HG03439 (cell line): ENCODE measurements at regions not wholly inside any gene's neighbourhood (a gene's known extent, or its start where the extent isn't known, plus 50 kb on each side); places are given as distances from the start of the nearest gene placed in this dataset.

Source experiments
- ATAC-seq: cut with Tn5 transposase; IDR thresholded peaks from one replicate; pipeline ENCODE4 v1.9.1; 2021; ENCODE audit warnings: mild to moderate bottlenecking, moderate library complexity; ENCODE audit not compliant: unreplicated experiment

GRCh38 chr20:22408521-22409402 lies 175.6 kb downstream of the FOXA2 start:
- no peak for ATAC-seq

GRCh38 chr20:22407237-22408193 lies 176.9 kb downstream of the FOXA2 start:
- no peak for ATAC-seq

- no peak for ATAC-seq
Observed at GRCh38 chr20:22404419-22405170, 179.8 kb downstream of the FOXA2 start.

- no peak for ATAC-seq
Observed at GRCh38 chr20:22403632-22404361, 180.6 kb downstream of the FOXA2 start.

- ATAC-seq, result no peak
Observed at GRCh38 chr20:22403022-22403631, 181.2 kb downstream of the FOXA2 start.

- no peak for ATAC-seq
Observed at GRCh38 chr20:22402550-22402949, 181.8 kb downstream of the FOXA2 start.

GRCh38 chr20:22400440-22400839 lies 183.9 kb downstream of the FOXA2 start:
- ATAC-seq, result no peak

- ATAC-seq, result no peak
Observed at GRCh38 chr20:22394583-22394982, 189.8 kb downstream of the FOXA2 start.

- ATAC-seq, result no peak
Observed at GRCh38 chr20:22390543-22390903, 193.8 kb downstream of the FOXA2 start.

- no peak for ATAC-seq
Observed at GRCh38 chr20:22389836-22390542, 194.4 kb downstream of the FOXA2 start.

GRCh38 chr20:22387452-22387851 lies 196.9 kb downstream of the FOXA2 start:
- ATAC-seq, result no peak

- no peak for ATAC-seq
Observed at GRCh38 chr20:22386306-22386623, 198.1 kb downstream of the FOXA2 start.

GRCh38 chr20:22385602-22386305 lies 198.6 kb downstream of the FOXA2 start:
- no peak for ATAC-seq

- ATAC-seq, result no peak
Observed at GRCh38 chr20:22384978-22385377, 199.4 kb downstream of the FOXA2 start.

GRCh38 chr20:22383156-22383555 lies 201.2 kb downstream of the FOXA2 start:
- no peak for ATAC-seq

GRCh38 chr20:22382742-22383141 lies 201.6 kb downstream of the FOXA2 start:
- no peak for ATAC-seq

GRCh38 chr20:22381812-22382416 lies 202.5 kb downstream of the FOXA2 start:
- no peak for ATAC-seq

GRCh38 chr20:22379472-22379871 lies 204.9 kb downstream of the FOXA2 start:
- ATAC-seq, result no peak
